ENCODE measurements at regions not wholly inside any gene's neighbourhood (a gene's known extent, or its start where the extent isn't known, plus 50 kb on each side); places are given as distances from the start of the nearest gene placed in this dataset.

DNA sequence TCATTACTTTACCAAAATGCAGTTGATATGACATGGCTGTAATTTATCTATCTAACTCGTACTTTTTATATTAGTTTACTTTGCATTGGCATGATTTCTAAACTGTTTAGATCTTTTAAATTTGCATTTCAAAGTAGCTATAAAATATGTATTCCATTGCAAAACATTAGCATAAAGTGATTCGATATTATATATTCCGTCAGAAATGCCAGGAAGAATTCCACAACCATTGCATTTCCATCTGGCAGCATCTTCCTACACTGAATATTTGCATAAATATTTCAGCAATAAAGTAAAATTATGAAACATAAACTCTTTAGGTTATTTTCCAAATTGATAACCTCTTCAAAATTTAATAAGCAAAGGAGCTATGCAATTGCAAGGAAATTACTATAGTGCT, 546.6 kb downstream of the MFSD1 start:
- TF ChIP-seq CTCF (optimal IDR thresholded peaks at IDR 0.05 in 1 of 3, IDR thresholded peaks at IDR 0.05 in 1 of 3, conservative IDR thresholded peaks at IDR 0.05 in 1 of 3; ENCODE audit: extremely low read depth in 1 of 3, insufficient read depth in 2 of 3, low read length in 3 of 3) (no peak), EZH2 (IDR thresholded peaks at IDR 0.05; ENCODE audit: low read length) (no peak)
